ENCODE measurements at regions not wholly inside any gene's neighbourhood (a gene's known extent, or its start where the extent isn't known, plus 50 kb on each side); places are given as distances from the start of the nearest gene placed in this dataset.

GRCh38 chr3:161990036-161990435 is 493.4 kb downstream of the OTOL1 start:
- no peaks in the 10 kb centered on the region for H3K36me3 ChIP-seq (ENCODE audit: insufficient read depth, low read length)
- H3K9me2 ChIP-seq (replicated peaks; ENCODE audit: low read depth, low read length) = no peaks in the 10 kb centered on the region
- no peaks in the 10 kb centered on the region for H3K27me3 ChIP-seq (ENCODE audit: insufficient read depth, low read length, poor library complexity, severe bottlenecking)
- peaks cover 5% of the 10 kb centered on the region for H3K4me1 ChIP-seq (ENCODE audit: insufficient read depth, low read length, poor library complexity, severe bottlenecking)
- H3K4me2 ChIP-seq (ENCODE audit: low read depth, low read length, poor library complexity, severe bottlenecking) = no peak overlapping the region
- H3K9me3 ChIP-seq (ENCODE audit: insufficient read depth, low read depth, low read length) = no peaks in the 10 kb centered on the region
- no peaks in the 10 kb centered on the region for H3K79me2 ChIP-seq (ENCODE audit: insufficient read depth, low read length)
- no peaks in the 10 kb centered on the region for H4K20me1 ChIP-seq (ENCODE audit: insufficient read depth, low read length, poor library complexity, severe bottlenecking)
- no peak overlapping the region for H2AFZ ChIP-seq (ENCODE audit: low read length)
- H3K9ac ChIP-seq (ENCODE audit: low read depth, low read length, poor library complexity, severe bottlenecking) = no peak overlapping the region
- no peaks in the 10 kb centered on the region for H3F3A ChIP-seq (ENCODE audit: low read depth)
- TF ChIP-seq EZH2phosphoT487 (IDR thresholded peaks at IDR 0.05; ENCODE audit: borderline replicate concordance) = no peak
- no peak overlapping the region for H3K4me3 ChIP-seq (ENCODE audit: low read length, poor library complexity, severe bottlenecking)

- Histone ChIP-seq H4K20me1 (ENCODE audit: insufficient read depth, low read length, poor library complexity, severe bottlenecking) (no peaks in the 10 kb centered on the region), H3K9ac (ENCODE audit: low read depth, low read length, poor library complexity, severe bottlenecking) (no peak overlapping the region), H3F3A (ENCODE audit: low read depth) (no peaks in the 10 kb centered on the region), H3K4me3 (ENCODE audit: low read length, poor library complexity, severe bottlenecking) (no peak overlapping the region), H3K36me3 (ENCODE audit: insufficient read depth, low read length) (no peaks in the 10 kb centered on the region), H3K79me2 (ENCODE audit: insufficient read depth, low read length) (no peaks in the 10 kb centered on the region), H2AFZ (ENCODE audit: low read length) (peak overlapping the region; percentile 62; the same call in 1 of the 2 replicates), H3K4me2 (ENCODE audit: low read depth, low read length, poor library complexity, severe bottlenecking) (no peak overlapping the region), H3K9me3 (ENCODE audit: insufficient read depth, low read depth, low read length) (no peaks in the 10 kb centered on the region), H3K4me1 (ENCODE audit: insufficient read depth, low read length, poor library complexity, severe bottlenecking) (peaks cover 5% of the 10 kb centered on the region), H3K27me3 (ENCODE audit: insufficient read depth, low read length, poor library complexity, severe bottlenecking) (no peaks in the 10 kb centered on the region), H3K9me2 (replicated peaks; ENCODE audit: low read depth, low read length) (no peaks in the 10 kb centered on the region)
- TF ChIP-seq CTCF (conservative IDR thresholded peaks at IDR 0.05; ENCODE audit: low read length) (no peak), EZH2phosphoT487 (IDR thresholded peaks at IDR 0.05; ENCODE audit: borderline replicate concordance) (no peak)
Observed at GRCh38 chr3:161991901-161992540, 495.4 kb downstream of the OTOL1 start.

- Histone ChIP-seq H3K4me3 (ENCODE audit: low read length, poor library complexity, severe bottlenecking) (no peak overlapping the region), H3K9me3 (ENCODE audit: insufficient read depth, low read depth, low read length) (peaks cover 3% of the 10 kb centered on the region; the same call in 1 of the 2 replicates), H3K4me1 (ENCODE audit: insufficient read depth, low read length, poor library complexity, severe bottlenecking) (peaks cover 9% of the 10 kb centered on the region), H2AFZ (ENCODE audit: low read length) (no peak overlapping the region), H3F3A (ENCODE audit: low read depth) (no peaks in the 10 kb centered on the region), H4K20me1 (ENCODE audit: insufficient read depth, low read length, poor library complexity, severe bottlenecking) (no peaks in the 10 kb centered on the region), H3K9me2 (replicated peaks; ENCODE audit: low read depth, low read length) (no peaks in the 10 kb centered on the region), H3K9ac (ENCODE audit: low read depth, low read length, poor library complexity, severe bottlenecking) (no peak overlapping the region), H3K27me3 (ENCODE audit: insufficient read depth, low read length, poor library complexity, severe bottlenecking) (no peaks in the 10 kb centered on the region), H3K36me3 (ENCODE audit: insufficient read depth, low read length) (no peaks in the 10 kb centered on the region), H3K4me2 (ENCODE audit: low read depth, low read length, poor library complexity, severe bottlenecking) (no peak overlapping the region), H3K79me2 (ENCODE audit: insufficient read depth, low read length) (no peaks in the 10 kb centered on the region)
- TF ChIP-seq CTCF (conservative IDR thresholded peaks at IDR 0.05; ENCODE audit: low read length) (no peak), EZH2phosphoT487 (IDR thresholded peaks at IDR 0.05; ENCODE audit: borderline replicate concordance) (no peak)
Observed at GRCh38 chr3:161999846-162000245, 503.2 kb downstream of the OTOL1 start.

GRCh38 chr3:162007722-162008121 is 511.1 kb downstream of the OTOL1 start:
- Histone ChIP-seq H2AFZ (ENCODE audit: low read length) (no peak overlapping the region), H3K9ac (ENCODE audit: low read depth, low read length, poor library complexity, severe bottlenecking) (no peak overlapping the region), H3K4me2 (ENCODE audit: low read depth, low read length, poor library complexity, severe bottlenecking) (no peak overlapping the region), H3K4me3 (ENCODE audit: low read length, poor library complexity, severe bottlenecking) (no peak overlapping the region), H3K4me1 (ENCODE audit: insufficient read depth, low read length, poor library complexity, severe bottlenecking) (peaks cover 11% of the 10 kb centered on the region), H3F3A (ENCODE audit: low read depth) (no peaks in the 10 kb centered on the region), H3K36me3 (ENCODE audit: insufficient read depth, low read length) (no peaks in the 10 kb centered on the region), H3K9me3 (ENCODE audit: insufficient read depth, low read depth, low read length) (peaks cover 9% of the 10 kb centered on the region; the same call in 1 of the 2 replicates), H4K20me1 (ENCODE audit: insufficient read depth, low read length, poor library complexity, severe bottlenecking) (no peaks in the 10 kb centered on the region), H3K9me2 (replicated peaks; ENCODE audit: low read depth, low read length) (no peaks in the 10 kb centered on the region), H3K27me3 (ENCODE audit: insufficient read depth, low read length, poor library complexity, severe bottlenecking) (no peaks in the 10 kb centered on the region), H3K79me2 (ENCODE audit: insufficient read depth, low read length) (no peaks in the 10 kb centered on the region)
- TF ChIP-seq EZH2phosphoT487 (IDR thresholded peaks at IDR 0.05; ENCODE audit: borderline replicate concordance) = no peak
- no peak for TF ChIP-seq CTCF (conservative IDR thresholded peaks at IDR 0.05; ENCODE audit: low read length)

Measured in Loucy (cell line).